DOHH2 (cell line): ENCODE measurements at regions not wholly inside any gene's neighbourhood (a gene's known extent, or its start where the extent isn't known, plus 50 kb on each side); places are given as distances from the start of the nearest gene placed in this dataset.

Experiments
- H3F3A ChIP-seq: fragments of 200-600 bp; sonication (generic), shearing (Covaris generic); 2 replicates; pipeline ENCODE4 v1.6.0; 2016; ENCODE audit warnings: antibody characterized with exemption, mild to moderate bottlenecking; ENCODE audit not compliant: control insufficient read depth, insufficient read depth
- H3K27ac ChIP-seq: fragments of 200-600 bp; sonication (generic); 2 replicates; pipeline ENCODE4 v1.5.1; 2014; ENCODE audit warnings: low read depth, mild to moderate bottlenecking, low read length, moderate library complexity
- H3K27me3 ChIP-seq: fragments of 200-600 bp; sonication (generic); 2 replicates; pipeline ENCODE4 v1.6.1; 2014; ENCODE audit warnings: mild to moderate bottlenecking, low read length, mixed read lengths; ENCODE audit not compliant: control insufficient read depth
- H3K36me3 ChIP-seq: fragments of 200-600 bp; sonication (generic); 2 replicates; pipeline ENCODE4 v1.6.1; 2014; ENCODE audit warnings: mild to moderate bottlenecking, low read length, moderate library complexity, mixed read lengths; ENCODE audit not compliant: control insufficient read depth
- H3K4me1 ChIP-seq: fragments of 200-600 bp; sonication (generic); 2 replicates; pipeline ENCODE4 v1.6.1; 2014; ENCODE audit warnings: mild to moderate bottlenecking, low read length, mixed read lengths; ENCODE audit not compliant: control insufficient read depth
- H3K4me2 ChIP-seq: fragments of 200-600 bp; sonication (generic); 2 replicates; pipeline ENCODE4 v1.6.0; 2014; ENCODE audit warnings: mild to moderate bottlenecking, low read length, moderate library complexity
- H3K4me3 ChIP-seq: fragments of 200-600 bp; sonication (generic); 2 replicates; pipeline ENCODE4 v1.5.1; 2014; ENCODE audit warnings: mild to moderate bottlenecking, low read length, mixed read lengths
- H3K79me2 ChIP-seq: fragments of 200-600 bp; sonication (generic); 2 replicates; pipeline ENCODE4 v1.6.1; 2014; ENCODE audit warnings: mild to moderate bottlenecking, low read length, mixed read lengths; ENCODE audit not compliant: control insufficient read depth
- H3K9me2 ChIP-seq: fragments of 200-600 bp; sonication (generic); replicated peaks from 2 replicates; pipeline ENCODE4 v1.6.1; 2014; ENCODE audit warnings: mild to moderate bottlenecking, low read length, mixed read lengths; ENCODE audit not compliant: control insufficient read depth
- H3K9me3 ChIP-seq: fragments of 200-600 bp; sonication (generic); 2 replicates; pipeline ENCODE4 v1.6.1; 2014; ENCODE audit warnings: antibody characterized with exemption, low read length, mixed read lengths; ENCODE audit not compliant: control insufficient read depth, insufficient read depth
- H4K20me1 ChIP-seq: fragments of 200-600 bp; sonication (generic); 2 replicates; pipeline ENCODE4 v1.6.0; 2014; ENCODE audit warnings: low read depth, mild to moderate bottlenecking, antibody characterized with exemption, low read length, moderate library complexity; ENCODE audit not compliant: control insufficient read depth, insufficient read depth
- EZH2phosphoT487 ChIP-seq: fragments of 200-600 bp; sonication (generic); IDR thresholded peaks from 2 replicates; pipeline ENCODE4 v1.6.1; 2017; ENCODE audit warnings: borderline replicate concordance, mild to moderate bottlenecking, antibody characterized with exemption, low read length, moderate library complexity, mixed read lengths
- TF ChIP-seq, protein P1 (sequence below): fragments of 200-600 bp; sonication (generic); IDR thresholded peaks from one replicate; pipeline ENCODE4 v1.5.1; 2014; ENCODE audit warnings: antibody characterized with exemption, mild to moderate bottlenecking, low read depth, low read length; ENCODE audit not compliant: poor library complexity, severe bottlenecking

DNA sequence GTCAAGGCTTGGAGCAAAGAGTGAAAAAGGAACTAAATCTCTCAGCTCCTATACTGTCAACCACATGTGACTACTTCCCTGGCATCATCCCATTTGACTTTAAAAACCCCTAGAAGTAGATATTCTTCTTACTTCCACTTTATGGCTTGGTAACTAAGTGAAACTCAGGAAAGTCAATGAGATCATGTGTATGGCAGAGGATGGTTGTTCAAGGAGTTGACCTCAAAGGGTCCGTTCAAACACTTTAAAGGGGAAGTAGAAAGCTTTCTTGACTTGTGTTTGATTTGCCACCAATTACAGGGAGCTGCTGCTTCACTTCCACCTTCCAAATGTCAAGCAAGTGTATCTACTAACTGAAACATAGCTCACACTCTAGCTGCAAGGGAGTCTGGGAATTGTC, 187.2 kb downstream of the RAB28 start:
- TF ChIP-seq, protein P1, sequence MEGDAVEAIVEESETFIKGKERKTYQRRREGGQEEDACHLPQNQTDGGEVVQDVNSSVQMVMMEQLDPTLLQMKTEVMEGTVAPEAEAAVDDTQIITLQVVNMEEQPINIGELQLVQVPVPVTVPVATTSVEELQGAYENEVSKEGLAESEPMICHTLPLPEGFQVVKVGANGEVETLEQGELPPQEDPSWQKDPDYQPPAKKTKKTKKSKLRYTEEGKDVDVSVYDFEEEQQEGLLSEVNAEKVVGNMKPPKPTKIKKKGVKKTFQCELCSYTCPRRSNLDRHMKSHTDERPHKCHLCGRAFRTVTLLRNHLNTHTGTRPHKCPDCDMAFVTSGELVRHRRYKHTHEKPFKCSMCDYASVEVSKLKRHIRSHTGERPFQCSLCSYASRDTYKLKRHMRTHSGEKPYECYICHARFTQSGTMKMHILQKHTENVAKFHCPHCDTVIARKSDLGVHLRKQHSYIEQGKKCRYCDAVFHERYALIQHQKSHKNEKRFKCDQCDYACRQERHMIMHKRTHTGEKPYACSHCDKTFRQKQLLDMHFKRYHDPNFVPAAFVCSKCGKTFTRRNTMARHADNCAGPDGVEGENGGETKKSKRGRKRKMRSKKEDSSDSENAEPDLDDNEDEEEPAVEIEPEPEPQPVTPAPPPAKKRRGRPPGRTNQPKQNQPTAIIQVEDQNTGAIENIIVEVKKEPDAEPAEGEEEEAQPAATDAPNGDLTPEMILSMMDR: no peak
- no peak for TF ChIP-seq EZH2phosphoT487
- Histone ChIP-seq H4K20me1 (no peaks in the 10 kb centered on the region), H3F3A (no peaks in the 10 kb centered on the region), H3K27me3 (no peaks in the 10 kb centered on the region), H3K4me2 (no peak overlapping the region), H3K9me3 (no peaks in the 10 kb centered on the region), H3K27ac (no peak overlapping the region), H3K4me1 (no peaks in the 10 kb centered on the region), H3K4me3 (no peak overlapping the region), H3K9me2 (no peaks in the 10 kb centered on the region), H3K79me2 (no peaks in the 10 kb centered on the region), H3K36me3 (no peaks in the 10 kb centered on the region)

DNA sequence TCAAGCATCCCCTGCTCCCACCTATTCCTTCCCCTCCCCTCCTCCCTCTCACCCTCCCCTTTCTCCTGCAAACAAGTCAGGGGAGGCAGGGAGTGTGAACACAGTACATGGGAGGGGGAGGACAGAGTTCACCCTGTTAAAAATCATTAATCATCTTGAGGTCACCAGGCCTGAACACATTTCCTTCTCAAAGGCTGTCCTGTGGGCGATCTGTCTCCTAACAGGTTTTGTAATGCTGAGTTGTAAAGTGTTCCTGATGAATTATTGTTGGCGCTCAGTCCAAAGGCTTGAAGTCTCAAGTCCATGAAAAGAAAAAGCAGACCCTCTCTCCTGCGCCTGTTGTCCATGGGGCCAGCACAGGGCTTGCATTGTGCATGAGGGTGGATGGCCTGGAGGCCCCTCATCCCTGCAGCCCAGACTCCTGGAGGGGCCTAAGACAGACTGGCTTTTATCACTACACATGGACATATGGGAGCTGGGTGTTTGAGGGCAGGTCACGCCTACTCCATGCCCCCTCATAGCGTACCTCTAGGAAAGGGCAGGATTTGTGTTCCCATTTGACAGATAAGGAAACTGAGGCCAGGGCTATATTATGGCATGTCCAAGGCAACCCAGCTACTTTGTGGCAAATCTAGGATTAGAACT, 189.1 kb downstream of the RAB28 start:
- no peak overlapping the region for H3K27ac ChIP-seq
- no peak for TF ChIP-seq EZH2phosphoT487
- TF ChIP-seq, protein P1: no peak
- no peaks in the 10 kb centered on the region for H3K36me3 ChIP-seq
- no peaks in the 10 kb centered on the region for H3K9me3 ChIP-seq
- no peak overlapping the region for H3K4me2 ChIP-seq
- H3K27me3 ChIP-seq: no peaks in the 10 kb centered on the region
- no peaks in the 10 kb centered on the region for H3F3A ChIP-seq
- no peaks in the 10 kb centered on the region for H3K4me1 ChIP-seq
- H3K9me2 ChIP-seq: no peaks in the 10 kb centered on the region
- H3K79me2 ChIP-seq: no peaks in the 10 kb centered on the region
- H3K4me3 ChIP-seq: no peak overlapping the region
- no peaks in the 10 kb centered on the region for H4K20me1 ChIP-seq

DNA sequence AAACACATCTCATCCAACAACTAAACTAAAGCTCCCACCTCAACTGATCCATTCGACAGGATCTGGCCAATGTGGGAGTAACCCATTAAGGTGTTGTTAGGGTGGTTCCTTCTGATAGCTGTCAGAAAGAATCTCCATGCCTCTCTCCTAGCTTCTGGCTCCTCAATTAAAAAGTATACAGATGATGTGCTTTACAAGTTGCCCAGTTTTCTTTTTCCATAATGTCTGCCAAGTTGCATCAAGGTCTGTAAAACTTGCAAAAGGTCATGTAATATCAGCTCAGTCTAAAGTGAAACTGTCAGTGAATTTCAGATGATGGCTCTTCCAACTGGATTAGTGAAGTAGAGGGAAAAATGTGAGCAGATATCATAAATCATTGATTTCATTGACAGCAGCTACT, 191.8 kb downstream of the RAB28 start:
- Histone ChIP-seq H3F3A (no peaks in the 10 kb centered on the region), H3K9me3 (no peaks in the 10 kb centered on the region), H3K79me2 (no peaks in the 10 kb centered on the region), H3K4me1 (no peaks in the 10 kb centered on the region), H4K20me1 (no peaks in the 10 kb centered on the region), H3K4me2 (no peak overlapping the region), H3K9me2 (no peaks in the 10 kb centered on the region), H3K4me3 (no peak overlapping the region), H3K36me3 (no peaks in the 10 kb centered on the region), H3K27me3 (no peaks in the 10 kb centered on the region), H3K27ac (no peak overlapping the region)
- no peak for TF ChIP-seq EZH2phosphoT487
- TF ChIP-seq, protein P1: no peak
